Neutrophil (primary cell): ENCODE measurements at regions not wholly inside any gene's neighbourhood (a gene's known extent, or its start where the extent isn't known, plus 50 kb on each side); places are given as distances from the start of the nearest gene placed in this dataset.
"Not testable (repeated sequence)": the region's sequence is repeated elsewhere in the genome, so short reads cannot be mapped to it uniquely, and the experiment has no call there.

Experiments
- H3K27ac ChIP-seq: fragments of 200-600 bp; sonication (generic); 2 replicates; pipeline ENCODE4 v1.5.1; 2016; ENCODE audit warnings: mild to moderate bottlenecking, moderate library complexity
- H3K27me3 ChIP-seq: fragments of 200-600 bp; sonication (generic); 2 replicates; pipeline ENCODE4 v1.6.0; 2016; ENCODE audit warnings: mild to moderate bottlenecking
- H3K36me3 ChIP-seq: fragments of 200-600 bp; sonication (generic); 2 replicates; pipeline ENCODE4 v1.5.1; 2017
- H3K4me1 ChIP-seq, 2 experiments: fragments of 200-600 bp in 1 of 2; sonication (generic) in 1 of 2; 1 replicate in 1 of 2; 2 replicates in 1 of 2; pipeline versions ENCODE4 v1.5.1 to v1.6.1; 2013 to 2016; ENCODE audit warnings: low read depth in 1 of 2, low read length in 1 of 2, mild to moderate bottlenecking in 1 of 2, moderate library complexity in 1 of 2; ENCODE audit not compliant: control insufficient read depth in 1 of 2, insufficient read depth in 1 of 2
- H3K4me3 ChIP-seq, 2 experiments: fragments of 200-600 bp in 1 of 2; sonication (generic) in 1 of 2; 1 replicate in 1 of 2; 2 replicates in 1 of 2; pipeline ENCODE4 v1.5.1; 2013 to 2016; ENCODE audit warnings: low read depth in 1 of 2, low read length in 1 of 2, mild to moderate bottlenecking in 1 of 2, moderate library complexity in 1 of 2
- H3K9me3 ChIP-seq: fragments of 200-600 bp; sonication (generic); 2 replicates; pipeline ENCODE4 v1.5.1; 2016
- TF ChIP-seq, protein P1 (sequence below): fragments of 200-600 bp; sonication (generic); IDR thresholded peaks from 2 replicates; pipeline ENCODE4 v1.5.1; 2016; ENCODE audit warnings: antibody characterized with exemption

DNA sequence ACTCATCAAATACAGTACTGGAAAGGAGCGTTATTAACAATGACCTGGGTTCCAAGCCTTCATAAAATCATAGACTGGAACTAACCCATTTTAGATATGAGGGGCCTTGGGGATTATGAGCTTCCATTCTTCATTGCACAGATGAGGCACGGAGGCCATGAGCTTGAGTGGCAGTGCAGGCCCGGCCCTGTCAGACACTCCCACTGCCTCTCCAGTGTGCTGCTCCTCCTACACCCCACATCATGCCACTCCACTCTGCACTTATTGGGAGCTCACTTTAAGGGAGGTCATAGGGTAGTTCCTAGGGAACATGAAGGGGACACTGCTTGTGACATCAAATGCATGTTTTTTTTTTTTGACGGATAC is 77.9 kb downstream of the TSN start:
- H3K4me3 ChIP-seq = no peak overlapping the region
- H3K27me3 ChIP-seq = peaks cover 4% of the 10 kb centered on the region
- no peaks in the 10 kb centered on the region for H3K36me3 ChIP-seq
- no peaks in the 10 kb centered on the region for H3K9me3 ChIP-seq
- TF ChIP-seq, protein P1, sequence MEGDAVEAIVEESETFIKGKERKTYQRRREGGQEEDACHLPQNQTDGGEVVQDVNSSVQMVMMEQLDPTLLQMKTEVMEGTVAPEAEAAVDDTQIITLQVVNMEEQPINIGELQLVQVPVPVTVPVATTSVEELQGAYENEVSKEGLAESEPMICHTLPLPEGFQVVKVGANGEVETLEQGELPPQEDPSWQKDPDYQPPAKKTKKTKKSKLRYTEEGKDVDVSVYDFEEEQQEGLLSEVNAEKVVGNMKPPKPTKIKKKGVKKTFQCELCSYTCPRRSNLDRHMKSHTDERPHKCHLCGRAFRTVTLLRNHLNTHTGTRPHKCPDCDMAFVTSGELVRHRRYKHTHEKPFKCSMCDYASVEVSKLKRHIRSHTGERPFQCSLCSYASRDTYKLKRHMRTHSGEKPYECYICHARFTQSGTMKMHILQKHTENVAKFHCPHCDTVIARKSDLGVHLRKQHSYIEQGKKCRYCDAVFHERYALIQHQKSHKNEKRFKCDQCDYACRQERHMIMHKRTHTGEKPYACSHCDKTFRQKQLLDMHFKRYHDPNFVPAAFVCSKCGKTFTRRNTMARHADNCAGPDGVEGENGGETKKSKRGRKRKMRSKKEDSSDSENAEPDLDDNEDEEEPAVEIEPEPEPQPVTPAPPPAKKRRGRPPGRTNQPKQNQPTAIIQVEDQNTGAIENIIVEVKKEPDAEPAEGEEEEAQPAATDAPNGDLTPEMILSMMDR = no peak
- no peaks in the 10 kb centered on the region for H3K4me1 ChIP-seq
- H3K27ac ChIP-seq = no peak overlapping the region

DNA sequence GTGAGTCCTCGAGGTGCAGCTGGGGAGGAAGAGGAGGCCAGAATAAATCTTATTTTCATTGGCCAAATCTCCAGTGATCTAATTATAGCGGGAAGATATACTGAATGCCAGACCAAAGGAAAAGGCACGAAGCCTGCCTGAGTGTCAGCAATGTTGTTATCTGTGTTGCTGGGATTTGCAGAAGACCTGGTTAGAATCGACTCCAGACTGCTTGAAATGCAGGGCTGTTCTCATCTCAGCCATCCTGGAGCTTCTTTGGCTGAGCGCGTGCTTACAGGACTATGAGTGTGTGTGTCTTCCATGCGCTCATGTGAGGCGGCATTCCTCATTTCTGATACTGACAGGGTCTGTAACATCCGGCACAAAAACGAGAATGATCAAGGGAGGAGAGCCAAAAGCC is 81.2 kb downstream of the TSN start:
- Histone ChIP-seq H3K4me1 (no peaks in the 10 kb centered on the region), H3K36me3 (no peaks in the 10 kb centered on the region), H3K9me3 (no peaks in the 10 kb centered on the region), H3K27ac (no peak overlapping the region), H3K27me3 (peaks cover 4% of the 10 kb centered on the region), H3K4me3 (no peak overlapping the region)
- TF ChIP-seq, protein P1 = no peak

DNA sequence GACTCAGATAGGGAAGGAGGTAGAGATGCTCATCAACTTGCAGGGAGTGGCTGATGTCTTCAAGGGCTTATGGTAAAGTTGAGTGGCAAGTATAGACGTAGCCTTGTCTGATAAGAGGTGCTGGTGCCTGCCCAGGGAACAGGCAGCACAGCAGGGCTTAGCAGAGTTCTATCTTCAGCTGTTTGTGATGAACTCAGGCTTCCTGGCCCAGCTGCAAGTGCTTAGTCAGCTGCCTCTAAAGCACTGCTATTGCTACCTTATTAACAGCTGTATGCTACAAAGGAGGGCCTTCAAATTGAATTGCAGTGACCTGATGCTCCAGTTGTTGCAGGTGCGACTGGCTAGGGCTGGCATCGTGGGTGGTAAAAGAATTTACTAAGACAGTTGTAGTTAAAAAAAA is 82.1 kb downstream of the TSN start:
- TF ChIP-seq, protein P1 = no peak
- no peak overlapping the region for H3K4me3 ChIP-seq

DNA sequence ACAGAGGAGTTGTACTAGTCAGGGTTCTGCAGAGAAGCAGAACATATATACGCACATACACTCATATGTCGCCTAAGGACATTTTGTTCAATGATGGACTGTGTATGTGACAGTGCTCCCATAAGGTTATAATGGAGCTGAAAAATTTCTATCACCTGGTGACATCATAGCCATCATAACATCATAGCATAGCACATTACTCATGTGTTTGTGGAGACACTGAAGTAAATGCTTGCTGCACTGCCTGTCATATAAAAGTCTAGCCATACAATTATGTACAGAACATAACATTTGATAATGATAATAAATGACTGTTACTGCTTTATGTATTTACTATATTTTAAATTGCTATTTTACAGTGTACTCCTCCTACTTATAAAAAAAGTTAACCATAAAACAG is 83.1 kb downstream of the TSN start:
- Histone ChIP-seq H3K36me3 (no peaks in the 10 kb centered on the region), H3K27ac (no peak overlapping the region), H3K4me3 (no peak overlapping the region), H3K9me3 (no peaks in the 10 kb centered on the region), H3K4me1 (no peaks in the 10 kb centered on the region), H3K27me3 (peaks cover 4% of the 10 kb centered on the region)
- TF ChIP-seq, protein P1 = no peak

More for the DNA sequence above, 82.1 kb downstream of the TSN start:
- no peak overlapping the region for H3K27ac ChIP-seq
- no peaks in the 10 kb centered on the region for H3K9me3 ChIP-seq
- peaks cover 4% of the 10 kb centered on the region for H3K27me3 ChIP-seq
- no peaks in the 10 kb centered on the region for H3K36me3 ChIP-seq
- H3K4me1 ChIP-seq = no peaks in the 10 kb centered on the region

DNA sequence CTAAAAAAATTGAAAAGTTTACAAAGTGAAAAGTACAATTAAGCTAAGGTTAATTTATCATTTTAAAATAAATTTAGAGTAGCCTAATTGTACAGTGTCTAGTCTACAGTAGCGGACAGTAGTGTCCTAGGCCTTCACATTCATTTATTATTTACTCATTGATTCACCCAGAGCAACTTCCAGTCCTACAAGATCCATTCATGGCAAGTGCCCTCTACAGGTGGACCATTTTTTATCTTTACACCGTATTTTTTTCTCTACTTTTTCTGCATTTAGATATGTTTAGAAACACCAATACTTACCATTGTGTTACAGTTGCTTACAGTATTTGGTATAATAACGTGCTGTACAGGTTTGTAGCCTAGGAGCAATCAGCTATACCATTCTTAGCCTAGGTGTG is 84.1 kb downstream of the TSN start:
- no peaks in the 10 kb centered on the region for H3K4me1 ChIP-seq
- H3K4me3 ChIP-seq = no peak overlapping the region
- TF ChIP-seq, protein P1 = no peak
- H3K9me3 ChIP-seq = no peaks in the 10 kb centered on the region
- peaks cover 4% of the 10 kb centered on the region for H3K27me3 ChIP-seq
- no peaks in the 10 kb centered on the region for H3K36me3 ChIP-seq
- no peak overlapping the region for H3K27ac ChIP-seq

DNA sequence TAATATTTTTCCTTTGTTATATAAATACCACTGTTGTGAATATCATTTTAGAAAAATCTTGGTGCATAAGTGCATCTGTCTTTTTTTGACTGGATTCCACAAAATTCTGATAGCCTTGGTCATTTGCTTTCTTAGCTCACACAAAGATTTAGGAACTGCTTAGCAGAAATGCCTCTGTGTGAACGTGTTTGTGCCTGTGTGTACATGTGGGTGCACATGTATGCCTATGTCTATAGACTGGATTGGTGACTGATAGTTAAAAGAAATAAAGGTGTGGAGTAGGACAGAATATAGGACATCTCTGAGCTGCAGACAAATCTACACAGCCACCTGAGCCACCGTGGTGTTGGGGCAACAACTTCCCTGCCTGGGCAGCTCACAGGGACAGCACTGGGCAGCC is 93.8 kb downstream of the TSN start:
- Histone ChIP-seq H3K36me3 (no peaks in the 10 kb centered on the region), H3K27me3 (no peaks in the 10 kb centered on the region), H3K4me1 (no peaks in the 10 kb centered on the region), H3K27ac (no peak overlapping the region), H3K4me3 (no peak overlapping the region), H3K9me3 (no peaks in the 10 kb centered on the region)
- TF ChIP-seq, protein P1 = no peak

DNA sequence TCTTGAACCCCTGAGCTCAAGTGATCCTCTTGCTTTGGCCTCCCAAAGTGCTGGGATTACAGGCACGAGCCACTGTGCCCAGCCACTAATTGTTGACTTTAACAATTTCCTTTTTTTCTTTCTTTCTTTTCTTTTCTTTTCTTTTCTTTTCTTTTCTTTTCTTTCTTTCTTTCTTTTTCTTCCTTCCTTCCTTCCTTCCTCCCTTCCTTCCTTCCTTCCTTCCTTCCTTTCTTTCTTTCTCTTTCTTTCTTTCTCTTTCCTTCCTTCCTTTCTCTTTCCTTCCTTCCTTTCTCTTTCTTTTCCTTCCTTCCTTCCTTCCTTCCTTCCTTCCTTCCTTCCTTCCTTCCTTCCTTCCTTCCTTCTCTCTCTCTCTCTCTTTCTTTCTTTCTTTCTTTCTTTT is 97.7 kb downstream of the TSN start:
- H3K36me3 ChIP-seq, H3K4me1 ChIP-seq, H3K27me3 ChIP-seq, H3K9me3 ChIP-seq, H3K4me3 ChIP-seq, H3K27ac ChIP-seq: not testable (repeated sequence)
